DND-41 (cell line): ENCODE measurements at regions not wholly inside any gene's neighbourhood (a gene's known extent, or its start where the extent isn't known, plus 50 kb on each side); places are given as distances from the start of the nearest gene placed in this dataset.

Source experiments
- ATAC-seq: fragments of 200-7000 bp; cut with Tn5 transposase; 3 replicates; pipeline ENCODE4 v1.9.1; 2021; ENCODE audit warnings: low read depth; ENCODE audit not compliant: insufficient read depth
- DNase-seq: peaks from one replicate; pipeline ENCODE4 v3.0.0-alpha.2; 2020
- H2AFZ ChIP-seq: 2 replicates; pipeline ENCODE4 v1.6.0; 2012; ENCODE audit warnings: low read depth, low read length
- H3K27ac ChIP-seq: 2 replicates; pipeline ENCODE4 v1.5.1; 2012; ENCODE audit warnings: low read length, inconsistent platforms
- H3K27me3 ChIP-seq: fragments of 200-600 bp; sonication (generic); 2 replicates; pipeline ENCODE4 v1.6.0; 2012; ENCODE audit warnings: low read length, mild to moderate bottlenecking, inconsistent platforms; ENCODE audit not compliant: insufficient read depth, poor library complexity
- H3K36me3 ChIP-seq: 2 replicates; pipeline ENCODE4 v1.5.1; 2012; ENCODE audit warnings: low read length, inconsistent platforms; ENCODE audit not compliant: insufficient read depth
- H3K4me1 ChIP-seq: 2 replicates; pipeline ENCODE4 v1.5.1; 2012; ENCODE audit warnings: mild to moderate bottlenecking, low read length; ENCODE audit not compliant: insufficient read depth
- H3K4me2 ChIP-seq: 2 replicates; pipeline ENCODE4 v1.6.0; 2012; ENCODE audit warnings: mild to moderate bottlenecking, moderate library complexity, low read length, inconsistent platforms; ENCODE audit not compliant: insufficient read depth
- H3K4me3 ChIP-seq, 2 experiments: fragments of 200-600 bp in 1 of 2; shearing (Covaris generic) in 1 of 2; 2 replicates each; pipeline ENCODE4 v1.5.1; 2012 to 2016; ENCODE audit warnings: inconsistent platforms in 2 of 2, low read length in 2 of 2, mild to moderate bottlenecking in 2 of 2, low read depth in 1 of 2, moderate library complexity in 1 of 2
- H3K79me2 ChIP-seq: 2 replicates; pipeline ENCODE4 v1.6.0; 2012; ENCODE audit warnings: low read length, inconsistent platforms; ENCODE audit not compliant: insufficient read depth
- H3K9ac ChIP-seq: 2 replicates; pipeline ENCODE4 v1.6.0; 2012; ENCODE audit warnings: low read depth, mild to moderate bottlenecking, inconsistent platforms, low read length, moderate library complexity
- H3K9me3 ChIP-seq: 2 replicates; pipeline ENCODE4 v1.5.1; 2012; ENCODE audit warnings: low read length, moderate library complexity, mild to moderate bottlenecking, inconsistent platforms; ENCODE audit not compliant: insufficient read depth, severe bottlenecking
- H4K20me1 ChIP-seq: 2 replicates; pipeline ENCODE4 v1.6.0; 2012; ENCODE audit warnings: low read length; ENCODE audit not compliant: insufficient read depth
- EZH2 ChIP-seq: IDR thresholded peaks from 3 replicates; pipeline ENCODE4 v1.6.1; 2012; ENCODE audit warnings: borderline replicate concordance, low read depth, mild to moderate bottlenecking, moderate library complexity, low read length, inconsistent platforms; ENCODE audit not compliant: severe bottlenecking
- TF ChIP-seq, protein P1 (sequence below): IDR thresholded peaks from 2 replicates; pipeline ENCODE4 v1.5.1; 2012; ENCODE audit warnings: borderline replicate concordance, low read length, moderate library complexity, mild to moderate bottlenecking; ENCODE audit not compliant: poor library complexity, severe bottlenecking; ENCODE audit errors: extremely low read depth

DNA sequence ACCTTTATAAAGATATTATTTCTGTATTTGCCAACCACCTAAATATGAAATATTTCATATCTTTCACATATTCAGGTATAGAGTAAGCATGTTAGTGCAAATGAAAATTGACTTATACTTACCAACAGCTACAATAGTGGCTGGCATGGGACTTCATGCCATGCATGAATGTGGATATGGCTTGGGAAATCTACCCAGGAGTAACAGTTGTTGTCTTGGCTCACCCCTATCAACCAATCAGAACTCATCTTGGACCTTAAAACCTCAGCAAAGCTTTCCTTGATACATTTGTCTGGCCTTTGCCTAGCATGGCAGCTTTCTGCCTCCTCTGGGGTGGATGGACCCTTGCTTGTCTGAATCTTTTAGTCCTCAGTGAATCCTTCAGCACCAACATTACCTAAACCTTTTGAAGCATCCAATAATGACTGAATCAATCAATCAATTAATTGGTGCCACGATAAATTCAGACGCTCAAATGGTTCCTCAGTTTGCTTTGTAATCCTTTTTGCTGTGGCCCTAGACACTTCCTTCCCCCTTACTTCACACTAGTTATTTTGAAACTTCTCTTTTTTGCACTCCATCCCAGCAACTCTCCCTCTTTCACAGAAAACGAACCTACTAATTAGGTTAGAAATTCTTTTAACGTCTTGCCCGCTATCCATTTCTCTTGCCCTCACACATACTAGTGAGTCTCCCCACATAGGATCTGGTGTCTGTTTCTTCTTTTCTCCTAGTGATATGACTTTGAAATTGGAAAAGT is 132.3 kb upstream of the ZNF608 start:
- Histone ChIP-seq H3K27me3 (no peaks in the 10 kb centered on the region), H3K4me2 (no peak overlapping the region), H3K4me3 (no peak overlapping the region), H3K36me3 (no peaks in the 10 kb centered on the region), H3K9ac (no peak overlapping the region), H2AFZ (no peak overlapping the region), H3K79me2 (no peaks in the 10 kb centered on the region), H4K20me1 (no peaks in the 10 kb centered on the region), H3K9me3 (no peaks in the 10 kb centered on the region), H3K4me1 (no peaks in the 10 kb centered on the region), H3K27ac (no peak overlapping the region)
- ATAC-seq (no peak), DNase-seq (no peak)
- TF ChIP-seq, protein P1, sequence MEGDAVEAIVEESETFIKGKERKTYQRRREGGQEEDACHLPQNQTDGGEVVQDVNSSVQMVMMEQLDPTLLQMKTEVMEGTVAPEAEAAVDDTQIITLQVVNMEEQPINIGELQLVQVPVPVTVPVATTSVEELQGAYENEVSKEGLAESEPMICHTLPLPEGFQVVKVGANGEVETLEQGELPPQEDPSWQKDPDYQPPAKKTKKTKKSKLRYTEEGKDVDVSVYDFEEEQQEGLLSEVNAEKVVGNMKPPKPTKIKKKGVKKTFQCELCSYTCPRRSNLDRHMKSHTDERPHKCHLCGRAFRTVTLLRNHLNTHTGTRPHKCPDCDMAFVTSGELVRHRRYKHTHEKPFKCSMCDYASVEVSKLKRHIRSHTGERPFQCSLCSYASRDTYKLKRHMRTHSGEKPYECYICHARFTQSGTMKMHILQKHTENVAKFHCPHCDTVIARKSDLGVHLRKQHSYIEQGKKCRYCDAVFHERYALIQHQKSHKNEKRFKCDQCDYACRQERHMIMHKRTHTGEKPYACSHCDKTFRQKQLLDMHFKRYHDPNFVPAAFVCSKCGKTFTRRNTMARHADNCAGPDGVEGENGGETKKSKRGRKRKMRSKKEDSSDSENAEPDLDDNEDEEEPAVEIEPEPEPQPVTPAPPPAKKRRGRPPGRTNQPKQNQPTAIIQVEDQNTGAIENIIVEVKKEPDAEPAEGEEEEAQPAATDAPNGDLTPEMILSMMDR: no peak
- TF ChIP-seq EZH2: no peak

DNA sequence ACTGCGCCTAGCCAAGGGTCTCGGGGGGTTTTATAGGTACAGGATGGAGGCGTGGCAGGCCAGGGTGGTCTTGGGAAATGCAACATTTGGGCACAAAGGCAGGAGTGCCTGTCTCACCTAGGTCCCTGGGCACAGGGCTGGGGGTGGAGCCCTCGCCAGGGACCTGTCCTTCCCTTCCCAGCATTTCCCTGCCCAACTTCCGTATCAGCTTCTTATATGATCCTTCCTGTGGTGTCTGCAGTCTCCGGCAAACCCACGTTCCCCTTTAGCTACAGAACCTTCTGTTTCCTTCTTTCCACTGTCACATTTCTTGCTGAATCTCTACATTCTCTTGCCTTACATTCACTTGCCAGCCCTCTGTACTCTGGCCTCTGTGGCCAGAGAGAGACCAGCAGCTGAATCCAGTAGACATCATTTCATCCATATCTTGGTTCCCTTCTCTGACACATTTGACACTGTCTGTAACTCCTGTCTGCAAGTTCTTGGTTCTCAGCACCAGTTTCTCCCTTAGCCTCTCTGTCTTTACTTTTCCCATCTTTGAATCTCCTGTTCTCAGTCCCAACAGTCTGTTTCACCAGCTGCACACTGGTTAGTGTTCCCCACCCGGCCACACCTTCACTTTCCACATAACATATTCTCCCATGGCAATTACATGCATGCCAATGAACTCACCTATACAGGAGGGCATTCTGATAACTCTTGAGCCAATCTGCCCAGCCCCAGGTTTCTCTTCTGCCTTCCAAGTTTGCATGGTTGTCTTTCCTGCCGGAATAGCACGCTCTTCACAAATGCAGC is 134.7 kb upstream of the ZNF608 start:
- H3K4me1 ChIP-seq: no peaks in the 10 kb centered on the region
- no peak overlapping the region for H3K27ac ChIP-seq
- ATAC-seq: no peak
- TF ChIP-seq, protein P1: no peak
- no peak for TF ChIP-seq EZH2
- no peaks in the 10 kb centered on the region for H3K27me3 ChIP-seq
- no peak overlapping the region for H3K9ac ChIP-seq
- no peak overlapping the region for H2AFZ ChIP-seq
- no peak for DNase-seq
- no peaks in the 10 kb centered on the region for H3K79me2 ChIP-seq
- H3K4me2 ChIP-seq: no peak overlapping the region
- no peak overlapping the region for H3K4me3 ChIP-seq
- no peaks in the 10 kb centered on the region for H3K9me3 ChIP-seq
- no peaks in the 10 kb centered on the region for H4K20me1 ChIP-seq
- H3K36me3 ChIP-seq: no peaks in the 10 kb centered on the region

DNA sequence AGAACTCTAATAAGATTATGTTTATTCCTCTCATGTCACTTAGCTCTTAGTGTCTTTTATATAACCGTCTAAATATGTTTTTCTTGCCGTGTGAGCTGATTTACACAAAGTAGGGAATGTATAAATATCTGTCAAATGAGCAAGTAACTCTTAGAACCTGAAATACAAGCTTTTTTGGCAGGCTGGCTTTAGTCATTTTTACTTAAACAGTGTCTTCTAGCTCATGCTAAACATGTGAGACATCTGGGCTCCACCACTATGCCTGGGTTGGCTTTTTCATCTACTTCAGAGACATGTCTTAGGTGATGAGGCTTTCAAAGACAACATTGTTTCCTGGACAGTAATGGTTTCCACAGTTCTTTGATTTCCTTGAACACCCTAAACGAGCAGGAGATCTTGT is 137.2 kb upstream of the ZNF608 start:
- Histone ChIP-seq H3K4me2 (no peak overlapping the region), H3K4me3 (no peak overlapping the region), H3K4me1 (peaks cover 24% of the 10 kb centered on the region), H4K20me1 (no peaks in the 10 kb centered on the region), H3K36me3 (no peaks in the 10 kb centered on the region), H3K9me3 (no peaks in the 10 kb centered on the region), H3K27ac (no peak overlapping the region), H2AFZ (0 out of 2 replicates have a peak overlapping the region, but pooled peaks have one; percentile 26), H3K9ac (no peak overlapping the region), H3K27me3 (no peaks in the 10 kb centered on the region), H3K79me2 (no peaks in the 10 kb centered on the region)
- ATAC-seq: no peak
- no peak for DNase-seq
- TF ChIP-seq, protein P1: no peak
- TF ChIP-seq EZH2: no peak
